SJCRH30 (cell line): ENCODE measurements at regions not wholly inside any gene's neighbourhood (a gene's known extent, or its start where the extent isn't known, plus 50 kb on each side); places are given as distances from the start of the nearest gene placed in this dataset.
"Not testable (repeated sequence)": the region's sequence is repeated elsewhere in the genome, so short reads cannot be mapped to it uniquely, and the experiment has no call there.

ENCODE experiments used
- DNase-seq, 2 experiments: peaks; one replicate each; pipeline ENCODE4 v3.0.0-alpha.2; 2015 to 2020
- H3K27ac ChIP-seq: fragments of 250-450 bp; sonication (Bioruptor Pico); 2 replicates; pipeline ENCODE4 v1.5.1; 2020; ENCODE audit warnings: mild to moderate bottlenecking, moderate library complexity
- H3K27me3 ChIP-seq: fragments of 250-450 bp; sonication (Bioruptor Pico); 2 replicates; pipeline ENCODE4 v1.5.1; 2020; ENCODE audit warnings: mild to moderate bottlenecking, moderate library complexity
- H3K36me3 ChIP-seq: fragments of 250-450 bp; sonication (Bioruptor Pico); 2 replicates; pipeline ENCODE4 v1.5.1; 2020; ENCODE audit warnings: mild to moderate bottlenecking, moderate library complexity
- H3K4me1 ChIP-seq: fragments of 250-450 bp; sonication (Bioruptor Pico); 2 replicates; pipeline ENCODE4 v1.5.1; 2020; ENCODE audit warnings: mild to moderate bottlenecking, moderate library complexity
- H3K4me3 ChIP-seq: fragments of 250-450 bp; sonication (Bioruptor Pico); 2 replicates; pipeline ENCODE4 v1.5.1; 2020; ENCODE audit warnings: mild to moderate bottlenecking, moderate library complexity
- H3K9me3 ChIP-seq: fragments of 250-450 bp; sonication (Bioruptor Pico); replicated peaks from 2 replicates; pipeline ENCODE4 v1.5.1; 2020; ENCODE audit warnings: mild to moderate bottlenecking, moderate library complexity

DNA sequence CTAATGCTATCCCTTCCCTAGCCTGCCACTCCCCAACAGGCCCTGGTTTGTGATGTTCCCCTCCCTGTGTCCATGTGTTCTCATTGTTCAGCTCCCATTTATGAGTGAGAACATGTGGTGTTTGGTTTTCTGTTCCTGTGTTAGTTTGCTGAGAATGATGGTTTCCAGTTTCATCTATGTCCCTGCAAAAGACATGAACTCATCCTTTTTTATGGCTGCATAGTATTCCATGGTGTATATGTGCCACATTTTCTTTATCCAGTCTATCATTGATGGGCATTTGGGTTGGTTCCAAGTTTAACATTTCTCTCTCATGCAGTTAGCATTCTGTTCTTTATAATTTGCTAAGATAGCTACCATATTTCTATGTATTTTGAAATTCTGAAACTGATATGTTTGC, 287.0 kb downstream of the KIF20B start:
- H3K27ac ChIP-seq, H3K36me3 ChIP-seq, H3K9me3 ChIP-seq, H3K4me3 ChIP-seq, H3K27me3 ChIP-seq, H3K4me1 ChIP-seq, DNase-seq: not testable (repeated sequence)

DNA sequence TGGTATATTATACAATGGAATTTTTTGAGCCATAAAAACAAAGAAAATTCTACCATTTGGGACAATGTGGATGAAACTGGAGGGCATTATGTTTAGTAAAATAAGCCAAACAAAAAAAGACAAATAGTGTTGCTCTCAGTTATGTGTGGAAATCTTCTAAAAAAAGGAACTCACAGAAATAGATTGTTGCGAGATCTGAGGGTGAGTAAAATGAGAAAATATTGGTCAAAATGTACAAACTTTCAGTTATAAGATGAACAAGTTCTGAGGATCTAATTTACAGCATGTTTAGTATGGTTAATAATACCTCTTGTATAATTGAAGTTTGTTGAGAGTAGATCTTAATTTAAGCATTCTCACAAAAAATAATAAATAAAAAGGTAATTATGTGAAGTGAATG, 291.2 kb downstream of the KIF20B start:
- Histone ChIP-seq H3K4me1 (no peaks in the 10 kb centered on the region), H3K9me3 (no peaks in the 10 kb centered on the region), H3K27me3 (no peaks in the 10 kb centered on the region), H3K27ac (no peak overlapping the region), H3K4me3 (no peak overlapping the region), H3K36me3 (no peaks in the 10 kb centered on the region)
- DNase-seq, result no peak

DNA sequence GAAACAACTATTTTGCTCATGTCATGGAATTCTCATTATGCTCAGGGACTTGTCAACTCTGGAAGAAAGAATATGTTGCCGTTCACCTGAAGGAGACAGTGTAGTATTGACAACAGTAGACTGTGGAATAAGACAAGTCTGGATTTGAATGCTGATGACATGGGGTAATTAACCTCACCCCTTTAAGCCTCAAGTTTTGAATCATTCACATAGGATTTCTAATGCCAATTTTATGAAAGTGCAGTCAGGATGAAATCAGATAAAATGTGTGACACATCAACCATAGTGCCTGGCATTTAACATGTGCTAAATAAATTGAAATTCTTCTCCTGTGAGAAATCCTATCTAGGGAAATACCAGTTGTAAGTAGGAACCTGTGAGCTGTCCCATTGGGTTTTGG, 305.8 kb downstream of the KIF20B start:
- Histone ChIP-seq H3K4me3 (no peak overlapping the region), H3K4me1 (no peaks in the 10 kb centered on the region), H3K36me3 (no peaks in the 10 kb centered on the region), H3K9me3 (no peaks in the 10 kb centered on the region), H3K27me3 (no peaks in the 10 kb centered on the region), H3K27ac (no peak overlapping the region)
- DNase-seq, result no peak

DNA sequence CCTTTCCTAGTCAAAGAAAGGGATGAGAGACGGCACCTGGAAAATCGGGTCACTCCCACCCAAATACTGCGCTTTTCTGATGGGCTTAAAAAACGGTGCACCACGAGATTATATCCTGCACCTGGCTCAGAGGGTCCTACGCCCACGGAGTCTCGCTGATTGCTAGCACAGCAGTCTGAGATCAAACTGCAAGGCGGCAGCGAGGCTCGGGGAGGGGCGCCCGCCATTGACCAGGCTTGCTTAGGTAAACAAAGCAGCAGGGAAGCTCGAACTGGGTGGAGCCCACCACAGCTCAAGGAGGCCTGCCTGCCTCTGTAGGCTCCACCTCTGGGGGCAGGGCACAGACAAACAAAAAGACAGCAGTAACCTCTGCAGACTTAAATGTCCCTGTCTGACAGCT, 309.9 kb downstream of the KIF20B start:
- not testable (repeated sequence) for H3K27me3 ChIP-seq, DNase-seq, H3K9me3 ChIP-seq, H3K4me1 ChIP-seq, H3K4me3 ChIP-seq, H3K36me3 ChIP-seq, H3K27ac ChIP-seq

DNA sequence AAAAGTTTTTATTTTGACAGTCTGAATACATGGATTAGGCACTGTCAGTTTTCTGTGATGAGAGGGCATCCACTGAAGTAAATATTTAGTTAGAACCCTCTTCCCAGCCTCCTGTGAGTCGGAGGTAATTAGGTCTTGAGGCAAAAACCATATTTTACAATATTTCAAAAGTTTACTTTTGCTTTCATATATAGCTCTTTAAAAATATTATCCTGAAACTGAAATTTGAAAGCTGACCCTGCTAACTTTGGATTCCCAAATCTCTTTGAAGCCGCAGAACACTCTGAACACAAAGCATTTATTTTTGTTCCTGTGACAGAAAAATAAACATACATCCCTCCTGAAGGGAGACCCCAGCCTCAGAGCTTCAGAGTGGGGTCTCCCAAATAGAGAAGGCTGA, 317.4 kb downstream of the KIF20B start:
- Histone ChIP-seq H3K4me3 (no peak overlapping the region), H3K36me3 (no peaks in the 10 kb centered on the region), H3K27ac (no peak overlapping the region), H3K27me3 (no peaks in the 10 kb centered on the region), H3K4me1 (peaks cover 5% of the 10 kb centered on the region), H3K9me3 (no peaks in the 10 kb centered on the region)
- DNase-seq, result no peak

DNA sequence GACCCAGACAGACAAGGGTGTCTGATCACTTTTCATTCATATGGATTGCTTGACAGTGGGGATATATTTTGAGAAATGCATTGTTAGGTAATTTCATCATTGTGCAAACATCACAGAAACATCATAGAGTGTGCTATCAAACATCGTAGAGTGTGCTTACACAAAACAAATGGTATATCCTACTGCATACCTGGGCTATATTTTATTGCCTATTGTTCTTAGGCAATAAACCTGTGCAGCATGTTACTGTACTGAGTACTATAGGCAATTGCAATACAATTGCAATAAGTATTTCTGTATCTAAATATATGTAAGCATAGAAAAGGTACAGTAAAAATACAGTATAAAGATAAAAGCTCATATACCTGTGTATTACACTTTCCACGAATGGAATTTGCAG, 319.1 kb downstream of the KIF20B start:
- H3K36me3 ChIP-seq, result no peaks in the 10 kb centered on the region
- H3K9me3 ChIP-seq, result no peaks in the 10 kb centered on the region
- DNase-seq, result no peak
- H3K27ac ChIP-seq, result no peak overlapping the region
- H3K27me3 ChIP-seq, result no peaks in the 10 kb centered on the region
- H3K4me1 ChIP-seq, result peaks cover 8% of the 10 kb centered on the region
- H3K4me3 ChIP-seq, result no peak overlapping the region

DNA sequence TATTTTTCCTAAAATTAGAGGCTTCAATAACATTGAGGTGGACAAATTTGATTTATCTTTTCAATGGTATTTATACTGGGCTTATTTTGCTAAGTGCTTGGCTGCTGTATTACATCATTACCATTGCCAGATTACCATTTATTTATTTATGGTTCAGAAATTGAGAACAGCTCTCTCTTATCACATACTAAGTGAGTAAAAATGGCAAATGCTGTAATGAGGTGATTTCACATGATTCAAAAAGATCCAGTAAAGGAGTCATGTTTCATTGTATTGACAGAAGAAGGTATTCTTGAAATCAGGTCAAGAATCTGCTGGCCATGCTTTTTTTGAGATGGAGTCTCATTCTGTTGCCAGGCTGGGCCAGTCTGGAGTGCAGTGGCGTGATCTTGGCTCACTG, 322.6 kb downstream of the KIF20B start:
- peaks cover 8% of the 10 kb centered on the region for H3K4me1 ChIP-seq
- no peaks in the 10 kb centered on the region for H3K9me3 ChIP-seq
- H3K27me3 ChIP-seq, result no peaks in the 10 kb centered on the region
- peak in 1 of 2 experiments; percentile 2 for DNase-seq
- no peak overlapping the region; the same call in 1 of the 2 replicates for H3K27ac ChIP-seq
- H3K4me3 ChIP-seq, result no peak overlapping the region
- no peaks in the 10 kb centered on the region for H3K36me3 ChIP-seq

DNA sequence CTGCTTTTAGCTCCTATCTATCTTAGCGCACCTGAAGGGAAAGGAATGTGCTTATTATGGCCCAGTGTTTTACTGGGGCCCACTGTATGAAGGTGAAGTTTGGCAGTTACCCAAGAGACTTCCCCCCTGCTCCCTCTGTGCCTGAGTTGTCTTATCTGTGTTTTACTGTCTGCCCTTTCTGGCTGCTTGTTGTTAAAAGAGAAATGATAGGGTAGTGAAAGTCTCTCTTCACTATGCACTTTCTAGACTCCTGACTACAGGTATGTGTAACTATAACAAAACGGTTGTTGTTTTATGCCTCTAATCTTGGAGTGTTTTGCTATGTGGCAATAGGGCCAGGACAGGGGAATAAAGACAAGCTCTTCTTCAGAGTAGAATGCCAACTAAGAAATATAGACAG, 326.9 kb downstream of the KIF20B start:
- Histone ChIP-seq H3K36me3 (no peaks in the 10 kb centered on the region), H3K27ac (no peak overlapping the region), H3K4me3 (no peak overlapping the region), H3K9me3 (no peaks in the 10 kb centered on the region), H3K4me1 (peaks cover 8% of the 10 kb centered on the region), H3K27me3 (no peaks in the 10 kb centered on the region)
- no peak for DNase-seq

DNA sequence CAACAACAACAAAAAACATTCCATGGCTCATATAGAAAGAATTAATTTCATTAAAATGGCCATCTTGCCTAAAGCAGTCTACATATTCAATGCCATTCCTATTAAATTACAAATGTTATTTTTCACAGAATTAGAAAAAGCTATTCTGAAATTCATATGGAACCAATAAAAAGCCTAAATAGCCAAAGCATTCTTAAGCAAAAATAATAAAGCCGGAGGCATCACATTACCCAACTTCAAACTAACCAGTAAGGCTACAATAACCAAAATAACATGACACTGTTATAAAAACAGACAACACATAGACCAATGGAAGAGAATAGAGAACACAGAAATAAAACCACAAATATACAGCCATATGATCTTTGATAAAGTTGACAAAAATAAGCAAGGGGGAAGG, 330.4 kb downstream of the KIF20B start:
- H3K9me3 ChIP-seq, result no peaks in the 10 kb centered on the region
- no peaks in the 10 kb centered on the region for H3K27me3 ChIP-seq
- no peak overlapping the region for H3K27ac ChIP-seq
- no peak overlapping the region for H3K4me3 ChIP-seq
- DNase-seq, result no peak
- no peaks in the 10 kb centered on the region for H3K4me1 ChIP-seq
- no peaks in the 10 kb centered on the region for H3K36me3 ChIP-seq

DNA sequence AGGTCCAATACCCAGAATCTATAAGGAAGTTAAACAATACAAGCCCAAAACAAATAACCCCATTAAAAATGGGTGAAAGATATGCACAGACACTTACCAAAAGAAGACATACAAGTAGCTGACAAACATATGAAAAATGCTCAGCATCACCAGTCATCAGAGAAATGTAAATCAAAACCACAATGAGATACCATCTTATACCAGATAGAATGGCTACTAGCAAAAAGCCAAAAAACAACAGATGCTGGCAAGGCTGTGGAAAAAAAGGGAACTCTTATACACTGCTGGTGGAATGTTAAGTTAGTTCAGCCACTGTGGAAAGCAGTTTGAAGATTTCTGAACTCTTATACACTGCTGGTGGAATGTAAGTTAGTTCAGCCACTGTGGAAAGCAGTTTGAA, 331.1 kb downstream of the KIF20B start:
- no peaks in the 10 kb centered on the region for H3K27me3 ChIP-seq
- H3K4me1 ChIP-seq, result no peaks in the 10 kb centered on the region
- no peaks in the 10 kb centered on the region for H3K36me3 ChIP-seq
- DNase-seq, result no peak
- H3K27ac ChIP-seq, result no peak overlapping the region
- no peaks in the 10 kb centered on the region for H3K9me3 ChIP-seq
- H3K4me3 ChIP-seq, result no peak overlapping the region

DNA sequence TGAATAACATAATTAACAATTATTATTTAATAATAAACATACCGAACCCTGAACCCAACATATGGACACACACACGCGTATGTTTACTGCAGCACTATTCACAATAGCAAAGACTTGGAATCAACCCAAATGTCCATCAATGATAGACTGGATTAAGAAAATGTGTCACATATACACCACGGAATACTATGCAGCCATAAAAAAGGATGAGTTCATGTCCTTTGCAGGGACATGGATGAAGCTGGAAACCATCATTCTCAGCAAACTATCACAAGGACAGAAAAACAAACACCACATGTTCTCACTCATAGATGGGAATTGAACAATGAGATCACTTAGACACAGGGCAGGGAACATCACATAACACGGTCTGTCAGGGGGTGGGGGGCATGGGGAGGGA, 333.5 kb downstream of the KIF20B start:
- H3K27ac ChIP-seq, H3K4me3 ChIP-seq, H3K9me3 ChIP-seq, H3K27me3 ChIP-seq, DNase-seq, H3K36me3 ChIP-seq, H3K4me1 ChIP-seq: not testable (repeated sequence)

DNA sequence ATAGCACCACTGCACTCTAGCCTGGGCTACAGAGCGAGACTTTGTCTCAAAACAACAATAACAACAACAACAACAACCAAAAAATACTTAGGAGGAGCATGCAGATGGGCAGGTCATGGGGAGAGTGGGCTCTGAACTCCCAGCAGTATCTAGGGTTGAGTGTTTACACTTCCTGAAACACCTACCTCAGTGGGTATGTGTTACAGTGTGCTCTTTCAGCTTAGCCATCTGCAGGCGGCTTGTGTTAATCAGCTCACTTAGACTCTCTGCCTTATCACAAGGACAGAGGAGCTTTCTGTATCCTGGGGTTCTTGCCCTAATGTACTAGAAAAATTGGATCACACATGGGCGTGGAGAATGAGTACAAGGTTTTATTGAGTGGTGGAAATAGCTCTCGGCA, 340.2 kb downstream of the KIF20B start:
- Histone ChIP-seq H3K27ac (peak overlapping the region; percentile 6; the same call in 1 of the 2 replicates), H3K4me1 (no peaks in the 10 kb centered on the region), H3K9me3 (no peaks in the 10 kb centered on the region), H3K36me3 (no peaks in the 10 kb centered on the region), H3K4me3 (no peak overlapping the region; the same call in 1 of the 2 replicates), H3K27me3 (no peaks in the 10 kb centered on the region)
- DNase-seq, result no peak

DNA sequence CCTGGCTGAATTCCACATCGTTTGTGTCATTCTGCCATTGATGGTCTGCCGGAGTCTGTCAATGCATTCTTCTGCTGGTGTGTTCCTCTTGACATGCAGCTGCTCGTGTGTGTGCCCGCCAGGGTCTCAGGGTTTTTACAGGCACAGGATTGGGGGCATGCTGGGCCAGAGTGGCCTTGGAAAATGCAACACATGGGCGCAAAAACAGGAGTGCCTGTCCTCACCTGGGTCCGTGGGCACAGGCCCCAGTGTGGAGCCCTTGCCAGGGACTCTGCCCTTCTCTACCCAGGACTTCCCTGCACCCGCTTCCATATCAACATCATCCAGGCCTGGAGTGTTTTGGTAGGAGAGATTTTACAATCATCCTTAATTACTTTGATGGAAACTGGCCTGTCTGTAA, 340.7 kb downstream of the KIF20B start:
- no peak overlapping the region; the same call in 1 of the 2 replicates for H3K4me3 ChIP-seq
- H3K36me3 ChIP-seq, result no peaks in the 10 kb centered on the region
- no peaks in the 10 kb centered on the region for H3K9me3 ChIP-seq
- H3K4me1 ChIP-seq, result no peaks in the 10 kb centered on the region
- DNase-seq, result peak in 1 of 2 experiments; percentile 33
- peak overlapping the region; percentile 6; the same call in 1 of the 2 replicates for H3K27ac ChIP-seq
- H3K27me3 ChIP-seq, result no peaks in the 10 kb centered on the region

DNA sequence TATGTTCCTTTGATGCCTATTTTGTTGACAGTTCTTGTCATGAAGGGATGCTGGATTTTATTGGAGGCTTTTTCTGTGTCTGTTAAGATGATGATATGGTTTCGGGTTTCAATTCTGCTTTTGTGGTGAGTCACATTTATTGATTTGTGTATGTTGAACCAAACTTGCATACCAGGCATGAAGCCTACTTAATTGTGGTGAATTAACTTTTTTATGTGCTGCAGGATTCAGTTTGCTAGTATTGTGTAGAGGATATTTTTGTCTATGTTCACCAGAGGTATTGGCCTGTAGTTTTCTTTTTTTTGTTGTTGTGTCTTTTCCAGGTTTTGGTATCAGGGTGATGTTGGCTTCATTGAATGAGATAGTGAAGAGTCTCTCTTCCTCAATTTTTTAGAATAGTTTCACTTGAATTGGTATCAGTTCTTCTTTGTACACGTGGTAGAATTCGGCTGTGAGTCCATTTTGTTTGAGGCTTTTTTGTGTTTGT, 345.9 kb downstream of the KIF20B start:
- H3K4me1 ChIP-seq, result no peaks in the 10 kb centered on the region
- no peaks in the 10 kb centered on the region for H3K9me3 ChIP-seq
- DNase-seq, result no peak
- no peak overlapping the region for H3K4me3 ChIP-seq
- H3K27ac ChIP-seq, result no peak overlapping the region
- H3K36me3 ChIP-seq, result no peaks in the 10 kb centered on the region
- no peaks in the 10 kb centered on the region for H3K27me3 ChIP-seq

DNA sequence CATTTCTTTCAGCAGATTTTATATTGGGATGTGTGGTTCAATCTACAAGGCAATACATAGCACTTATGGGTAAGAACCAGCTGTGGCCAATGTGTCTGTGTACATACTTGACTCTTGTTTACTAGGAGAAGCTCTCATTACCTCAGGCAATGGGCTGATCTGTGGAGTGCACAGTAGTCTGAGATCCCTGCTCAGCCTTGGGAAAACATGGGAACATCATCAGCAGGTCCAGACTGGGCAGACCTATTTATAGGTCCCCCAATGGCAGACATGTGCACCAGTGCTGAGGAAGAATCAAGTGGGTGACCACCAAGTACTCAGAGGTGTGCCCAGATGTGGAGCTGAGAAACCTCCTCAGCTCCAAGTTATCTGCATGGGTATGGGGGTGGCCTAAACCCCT, 349.7 kb downstream of the KIF20B start:
- no peaks in the 10 kb centered on the region for H3K9me3 ChIP-seq
- H3K36me3 ChIP-seq, result no peaks in the 10 kb centered on the region
- no peak for DNase-seq
- no peaks in the 10 kb centered on the region for H3K27me3 ChIP-seq
- H3K4me1 ChIP-seq, result no peaks in the 10 kb centered on the region
- H3K4me3 ChIP-seq, result no peak overlapping the region
- no peak overlapping the region for H3K27ac ChIP-seq

DNA sequence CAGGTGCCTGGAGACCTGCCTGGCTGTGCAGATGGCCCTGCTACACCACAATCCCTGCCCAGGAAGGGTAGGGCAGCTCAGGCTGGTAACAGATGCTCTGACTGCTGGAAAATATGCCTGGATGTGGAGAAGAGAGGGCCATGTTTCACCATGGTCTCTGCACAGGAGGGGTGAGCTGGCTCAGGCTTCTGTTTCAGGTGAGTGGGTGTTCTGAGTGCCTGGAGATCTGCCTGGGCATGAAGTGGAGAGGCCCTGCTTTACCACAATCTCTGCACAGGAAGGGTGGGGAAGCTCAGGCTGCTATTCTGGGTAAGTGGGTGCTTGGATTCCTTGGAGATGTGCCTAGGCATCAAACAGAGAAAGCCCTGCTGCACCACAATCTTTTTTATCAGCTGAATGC, 350.1 kb downstream of the KIF20B start:
- Histone ChIP-seq H3K27ac (no peak overlapping the region), H3K4me3 (no peak overlapping the region), H3K9me3 (no peaks in the 10 kb centered on the region), H3K36me3 (no peaks in the 10 kb centered on the region), H3K4me1 (no peaks in the 10 kb centered on the region), H3K27me3 (no peaks in the 10 kb centered on the region)
- DNase-seq, result no peak

DNA sequence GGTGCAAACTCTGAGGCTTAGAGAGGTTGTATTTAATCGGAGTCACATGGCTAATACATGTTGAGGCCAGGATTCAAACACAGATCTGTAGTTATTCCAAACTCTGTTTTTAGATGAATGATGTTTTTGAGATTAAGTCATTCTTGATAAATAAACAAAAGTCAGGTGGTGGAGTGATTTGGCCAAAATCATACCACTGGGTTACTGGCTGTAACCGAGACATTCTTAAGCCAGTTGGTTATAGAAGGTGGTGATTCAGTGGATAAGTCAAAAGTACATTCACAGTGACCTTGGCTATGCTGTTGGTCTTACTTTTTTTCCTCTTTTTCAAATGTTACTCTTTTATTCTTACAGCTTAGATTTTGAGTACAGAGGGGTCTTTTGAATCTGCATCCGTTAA, 361.4 kb downstream of the KIF20B start:
- Histone ChIP-seq H3K9me3 (no peaks in the 10 kb centered on the region), H3K27ac (no peak overlapping the region), H3K4me1 (no peaks in the 10 kb centered on the region), H3K27me3 (no peaks in the 10 kb centered on the region), H3K36me3 (no peaks in the 10 kb centered on the region), H3K4me3 (no peak overlapping the region)
- no peak for DNase-seq
